ENCODE measurements at regions not wholly inside any gene's neighbourhood (a gene's known extent, or its start where the extent isn't known, plus 50 kb on each side); places are given as distances from the start of the nearest gene placed in this dataset.

DNA sequence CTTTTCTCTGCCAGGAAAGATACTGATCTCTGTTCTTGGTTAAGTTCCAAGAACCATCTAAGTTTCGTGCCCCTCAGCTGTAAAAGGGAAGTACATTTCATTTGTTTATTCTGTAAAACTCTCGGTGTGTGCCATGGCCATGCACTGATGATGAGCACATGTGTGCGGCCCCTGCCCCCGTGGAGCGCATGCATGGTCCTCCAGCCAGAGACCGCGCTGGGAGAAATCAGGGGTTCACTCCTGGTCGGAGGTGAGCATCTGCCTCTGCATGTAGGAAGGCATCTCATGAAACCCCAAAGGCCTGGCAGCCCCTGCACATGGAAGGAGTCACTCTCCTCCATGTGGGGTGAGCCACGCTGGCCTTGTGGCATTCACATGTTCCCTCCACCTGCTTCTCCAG, 102.5 kb upstream of the RTL1 start:
- H3K79me2 ChIP-seq (replicated peaks; ENCODE audit: insufficient read depth): no peaks in the 10 kb centered on the region
- no peak overlapping the region for H3K4me2 ChIP-seq
- TF ChIP-seq CREB1 (CRISPR knock-in tag; IDR thresholded peaks at IDR 0.05; ENCODE audit: low read depth): no peak
- TF ChIP-seq, protein P1, sequence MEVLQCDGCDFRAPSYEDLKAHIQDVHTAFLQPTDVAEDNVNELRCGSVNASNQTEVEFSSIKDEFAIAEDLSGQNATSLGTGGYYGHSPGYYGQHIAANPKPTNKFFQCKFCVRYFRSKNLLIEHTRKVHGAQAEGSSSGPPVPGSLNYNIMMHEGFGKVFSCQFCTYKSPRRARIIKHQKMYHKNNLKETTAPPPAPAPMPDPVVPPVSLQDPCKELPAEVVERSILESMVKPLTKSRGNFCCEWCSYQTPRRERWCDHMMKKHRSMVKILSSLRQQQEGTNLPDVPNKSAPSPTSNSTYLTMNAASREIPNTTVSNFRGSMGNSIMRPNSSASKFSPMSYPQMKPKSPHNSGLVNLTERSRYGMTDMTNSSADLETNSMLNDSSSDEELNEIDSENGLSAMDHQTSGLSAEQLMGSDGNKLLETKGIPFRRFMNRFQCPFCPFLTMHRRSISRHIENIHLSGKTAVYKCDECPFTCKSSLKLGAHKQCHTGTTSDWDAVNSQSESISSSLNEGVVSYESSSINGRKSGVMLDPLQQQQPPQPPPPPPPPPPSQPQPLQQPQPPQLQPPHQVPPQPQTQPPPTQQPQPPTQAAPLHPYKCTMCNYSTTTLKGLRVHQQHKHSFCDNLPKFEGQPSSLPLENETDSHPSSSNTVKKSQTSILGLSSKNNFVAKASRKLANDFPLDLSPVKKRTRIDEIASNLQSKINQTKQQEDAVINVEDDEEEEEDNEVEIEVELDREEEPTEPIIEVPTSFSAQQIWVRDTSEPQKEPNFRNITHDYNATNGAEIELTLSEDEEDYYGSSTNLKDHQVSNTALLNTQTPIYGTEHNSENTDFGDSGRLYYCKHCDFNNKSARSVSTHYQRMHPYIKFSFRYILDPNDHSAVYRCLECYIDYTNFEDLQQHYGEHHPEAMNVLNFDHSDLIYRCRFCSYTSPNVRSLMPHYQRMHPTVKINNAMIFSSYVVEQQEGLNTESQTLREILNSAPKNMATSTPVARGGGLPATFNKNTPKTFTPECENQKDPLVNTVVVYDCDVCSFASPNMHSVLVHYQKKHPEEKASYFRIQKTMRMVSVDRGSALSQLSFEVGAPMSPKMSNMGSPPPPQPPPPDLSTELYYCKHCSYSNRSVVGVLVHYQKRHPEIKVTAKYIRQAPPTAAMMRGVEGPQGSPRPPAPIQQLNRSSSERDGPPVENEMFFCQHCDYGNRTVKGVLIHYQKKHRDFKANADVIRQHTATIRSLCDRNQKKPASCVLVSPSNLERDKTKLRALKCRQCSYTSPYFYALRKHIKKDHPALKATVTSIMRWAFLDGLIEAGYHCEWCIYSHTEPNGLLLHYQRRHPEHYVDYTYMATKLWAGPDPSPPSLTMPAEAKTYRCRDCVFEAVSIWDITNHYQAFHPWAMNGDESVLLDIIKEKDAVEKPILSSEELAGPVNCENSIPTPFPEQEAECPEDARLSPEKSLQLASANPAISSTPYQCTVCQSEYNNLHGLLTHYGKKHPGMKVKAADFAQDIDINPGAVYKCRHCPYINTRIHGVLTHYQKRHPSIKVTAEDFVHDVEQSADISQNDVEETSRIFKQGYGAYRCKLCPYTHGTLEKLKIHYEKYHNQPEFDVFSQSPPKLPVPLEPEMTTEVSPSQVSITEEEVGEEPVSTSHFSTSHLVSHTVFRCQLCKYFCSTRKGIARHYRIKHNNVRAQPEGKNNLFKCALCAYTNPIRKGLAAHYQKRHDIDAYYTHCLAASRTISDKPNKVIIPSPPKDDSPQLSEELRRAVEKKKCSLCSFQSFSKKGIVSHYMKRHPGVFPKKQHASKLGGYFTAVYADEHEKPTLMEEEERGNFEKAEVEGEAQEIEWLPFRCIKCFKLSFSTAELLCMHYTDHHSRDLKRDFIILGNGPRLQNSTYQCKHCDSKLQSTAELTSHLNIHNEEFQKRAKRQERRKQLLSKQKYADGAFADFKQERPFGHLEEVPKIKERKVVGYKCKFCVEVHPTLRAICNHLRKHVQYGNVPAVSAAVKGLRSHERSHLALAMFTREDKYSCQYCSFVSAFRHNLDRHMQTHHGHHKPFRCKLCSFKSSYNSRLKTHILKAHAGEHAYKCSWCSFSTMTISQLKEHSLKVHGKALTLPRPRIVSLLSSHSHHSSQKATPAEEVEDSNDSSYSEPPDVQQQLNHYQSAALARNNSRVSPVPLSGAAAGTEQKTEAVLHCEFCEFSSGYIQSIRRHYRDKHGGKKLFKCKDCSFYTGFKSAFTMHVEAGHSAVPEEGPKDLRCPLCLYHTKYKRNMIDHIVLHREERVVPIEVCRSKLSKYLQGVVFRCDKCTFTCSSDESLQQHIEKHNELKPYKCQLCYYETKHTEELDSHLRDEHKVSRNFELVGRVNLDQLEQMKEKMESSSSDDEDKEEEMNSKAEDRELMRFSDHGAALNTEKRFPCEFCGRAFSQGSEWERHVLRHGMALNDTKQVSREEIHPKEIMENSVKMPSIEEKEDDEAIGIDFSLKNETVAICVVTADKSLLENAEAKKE (CRISPR knock-in tag; IDR thresholded peaks at IDR 0.05): no peak
- TF ChIP-seq STAT1 (IDR thresholded peaks at IDR 0.05; ENCODE audit: unreplicated experiment): no peak
- no peak for TF ChIP-seq ZNF114 (CRISPR knock-in tag; IDR thresholded peaks at IDR 0.05)
- TF ChIP-seq ZNF331 (CRISPR knock-in tag; IDR thresholded peaks at IDR 0.05; ENCODE audit: low read depth): no peak
- TF ChIP-seq, protein P2, sequence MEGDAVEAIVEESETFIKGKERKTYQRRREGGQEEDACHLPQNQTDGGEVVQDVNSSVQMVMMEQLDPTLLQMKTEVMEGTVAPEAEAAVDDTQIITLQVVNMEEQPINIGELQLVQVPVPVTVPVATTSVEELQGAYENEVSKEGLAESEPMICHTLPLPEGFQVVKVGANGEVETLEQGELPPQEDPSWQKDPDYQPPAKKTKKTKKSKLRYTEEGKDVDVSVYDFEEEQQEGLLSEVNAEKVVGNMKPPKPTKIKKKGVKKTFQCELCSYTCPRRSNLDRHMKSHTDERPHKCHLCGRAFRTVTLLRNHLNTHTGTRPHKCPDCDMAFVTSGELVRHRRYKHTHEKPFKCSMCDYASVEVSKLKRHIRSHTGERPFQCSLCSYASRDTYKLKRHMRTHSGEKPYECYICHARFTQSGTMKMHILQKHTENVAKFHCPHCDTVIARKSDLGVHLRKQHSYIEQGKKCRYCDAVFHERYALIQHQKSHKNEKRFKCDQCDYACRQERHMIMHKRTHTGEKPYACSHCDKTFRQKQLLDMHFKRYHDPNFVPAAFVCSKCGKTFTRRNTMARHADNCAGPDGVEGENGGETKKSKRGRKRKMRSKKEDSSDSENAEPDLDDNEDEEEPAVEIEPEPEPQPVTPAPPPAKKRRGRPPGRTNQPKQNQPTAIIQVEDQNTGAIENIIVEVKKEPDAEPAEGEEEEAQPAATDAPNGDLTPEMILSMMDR (conservative IDR thresholded peaks at IDR 0.05; ENCODE audit: low read depth in 2 of 2): no peak
- TF ChIP-seq NANOG (IDR thresholded peaks at IDR 0.05; ENCODE audit: borderline replicate concordance): no peak
- H4K20me1 ChIP-seq (replicated peaks; ENCODE audit: insufficient read depth): no peaks in the 10 kb centered on the region
- ATAC-seq (no peak), DNase-seq (ENCODE audit: low spot score) (no peak)
- H3K9me3 Mint-ChIP-seq: no peaks in the 10 kb centered on the region; the same call in 2 of the 3 replicates
- H2AFZ ChIP-seq: no peak overlapping the region
- H3K27me3 Mint-ChIP-seq (ENCODE audit: insufficient read depth, low read depth, poor library complexity): peaks cover 6% of the 10 kb centered on the region
- no peak overlapping the region for H3K27ac ChIP-seq (ENCODE audit: low read depth)
- H3K4me3 ChIP-seq: no peak overlapping the region
- H3K4me1 ChIP-seq (ENCODE audit: insufficient read depth): no peaks in the 10 kb centered on the region; the same call in 1 of the 2 replicates
- 0 out of 2 replicates have a peak, but pooled peaks cover 9% of the 10 kb centered on the region for H3K9me2 ChIP-seq (ENCODE audit: insufficient read depth)
- H3K4me1 Mint-ChIP-seq: peaks cover 8% of the 10 kb centered on the region; the same call in 2 of the 3 replicates
- no peak overlapping the region for H3K27ac Mint-ChIP-seq
- H3K36me3 Mint-ChIP-seq (ENCODE audit: low read depth): no peaks in the 10 kb centered on the region
- H3K36me3 ChIP-seq (ENCODE audit: insufficient read depth): no peaks in the 10 kb centered on the region
- H3F3A ChIP-seq (replicated peaks; ENCODE audit: low read depth): no peaks in the 10 kb centered on the region
- H3K27me3 ChIP-seq (ENCODE audit: insufficient read depth): no peaks in the 10 kb centered on the region
- H3K4me3 Mint-ChIP-seq: no peak overlapping the region
